B cell (primary cell): ENCODE measurements at regions not wholly inside any gene's neighbourhood (a gene's known extent, or its start where the extent isn't known, plus 50 kb on each side); places are given as distances from the start of the nearest gene placed in this dataset.

ENCODE experiments used
- ATAC-seq: fragments of 200-7000 bp; cut with Tn5 transposase; one replicate; pipeline ENCODE4 v1.10.0; 2021; ENCODE audit warnings: low read depth, mild to moderate bottlenecking, moderate number of reproducible peaks, moderate library complexity
- CTCF ChIA-PET: fragments of 350-600 bp; sonication (Branson Sonifier 250); formaldehyde crosslinking; loops from one replicate; lab custom pipeline; 2021; ENCODE audit warnings: antibody characterized with exemption, inconsistent platforms; lab: Charles Lee
- POLR2A ChIA-PET: fragments of 350-600 bp; sonication (Branson Sonifier 250); formaldehyde crosslinking; loops from one replicate; lab custom pipeline; 2021; ENCODE audit warnings: antibody characterized with exemption; lab: Charles Lee
- DNase-seq: peaks from one replicate; pipeline ENCODE4 v3.0.0; 2013
- H2AFZ ChIP-seq: 2 replicates; pipeline ENCODE4 v1.6.1; 2012; ENCODE audit warnings: mild to moderate bottlenecking, low read depth, low read length; ENCODE audit not compliant: insufficient read depth, poor library complexity, severe bottlenecking
- H3K27ac ChIP-seq, 2 donors: 1 replicate in 1 of 2; 2 replicates in 1 of 2; pipeline ENCODE4 v1.5.1; 2012 to 2013; ENCODE audit warnings: low read length in 2 of 2, mild to moderate bottlenecking in 2 of 2, moderate library complexity in 1 of 2
- H3K27me3 ChIP-seq, 4 experiments: fragments of 200-600 bp in 1 of 4; sonication (generic) in 1 of 4; replicated peaks in 1 of 4; 1 replicate in 2 of 4; 2 replicates in 2 of 4; pipeline versions ENCODE4 v1.6.1 to v1.7.0; 2013 to 2016; ENCODE audit warnings: low read length in 3 of 4, mild to moderate bottlenecking in 2 of 4, mixed read lengths in 1 of 4, moderate library complexity in 1 of 4; ENCODE audit not compliant: insufficient read depth in 4 of 4, control insufficient read depth in 3 of 4; ENCODE audit errors: control extremely low read depth in 1 of 4
- H3K36me3 ChIP-seq, 2 experiments: replicated peaks in 1 of 2; 1 replicate in 1 of 2; 2 replicates in 1 of 2; pipeline versions ENCODE4 v1.6.1 to v1.7.1; 2013; ENCODE audit warnings: low read length in 1 of 2; ENCODE audit not compliant: insufficient read depth in 2 of 2, control insufficient read depth in 1 of 2; ENCODE audit errors: control extremely low read depth in 1 of 2, extremely low read depth in 1 of 2
- H3K4me1 ChIP-seq, 2 donors: fragments of 200-600 bp in 1 of 2; sonication (generic) in 1 of 2; 1 replicate in 1 of 2; 2 replicates in 1 of 2; pipeline versions ENCODE4 v1.5.1 to v1.6.1; 2013 to 2017; ENCODE audit warnings: low read length in 2 of 2; ENCODE audit not compliant: control insufficient read depth in 2 of 2, insufficient read depth in 2 of 2
- H3K4me2 ChIP-seq: replicated peaks from 2 replicates; pipeline ENCODE3; 2012; ENCODE audit warnings: mild to moderate bottlenecking, low read depth, low read length; ENCODE audit not compliant: poor library complexity, severe bottlenecking
- H3K4me3 ChIP-seq, 5 experiments: fragments of 200-600 bp in 1 of 5; sonication (generic) in 1 of 5; 1 replicate in 3 of 5; 2 replicates in 2 of 5; pipeline versions ENCODE4 v1.5.1 to v1.7.0; 2011 to 2016; ENCODE audit warnings: low read length in 4 of 5, mild to moderate bottlenecking in 4 of 5, low read depth in 2 of 5, control low read depth in 1 of 5, moderate library complexity in 1 of 5; ENCODE audit not compliant: insufficient read depth in 1 of 5; ENCODE audit errors: control extremely low read depth in 1 of 5, extremely low read depth in 1 of 5
- H3K79me2 ChIP-seq: fragments of 200-600 bp; sonication (generic); one replicate; pipeline ENCODE4 v1.6.0; 2016; ENCODE audit warnings: low read length; ENCODE audit not compliant: control insufficient read depth, insufficient read depth
- H3K9ac ChIP-seq: fragments of 200-600 bp; sonication (generic); 2 replicates; pipeline ENCODE4 v1.6.1; 2017; ENCODE audit warnings: mild to moderate bottlenecking, low read length, moderate library complexity
- H3K9me3 ChIP-seq, 3 donors: one replicate each; pipeline versions ENCODE4 v1.6.1 to v1.7.1; 2013; ENCODE audit warnings: low read length in 2 of 3; ENCODE audit not compliant: control insufficient read depth in 2 of 3, insufficient read depth in 1 of 3; ENCODE audit errors: control extremely low read depth in 1 of 3
- H4K20me1 ChIP-seq: 2 replicates; pipeline ENCODE4 v1.6.0; 2012; ENCODE audit warnings: mild to moderate bottlenecking, low read length; ENCODE audit not compliant: insufficient read depth, control insufficient read depth, poor library complexity, severe bottlenecking
- H3K27ac Mint-ChIP-seq: one replicate; pipeline ENCODE4 v1.8.0; 2021; ENCODE audit warnings: mixed read lengths
- H3K27me3 Mint-ChIP-seq: one replicate; pipeline ENCODE4 v1.8.0; 2021; ENCODE audit warnings: mixed read lengths
- H3K4me1 Mint-ChIP-seq: one replicate; pipeline ENCODE4 v1.8.0; 2021; ENCODE audit warnings: mixed read lengths
- H3K4me3 Mint-ChIP-seq: one replicate; pipeline ENCODE4 v1.8.0; 2021; ENCODE audit warnings: mixed read lengths
- H3K9me3 Mint-ChIP-seq: one replicate; pipeline ENCODE4 v1.8.0; 2022; ENCODE audit warnings: mixed read lengths; ENCODE audit not compliant: insufficient read depth
- EZH2 ChIP-seq: IDR thresholded peaks from 2 replicates; pipeline ENCODE4 v1.6.1; 2012; ENCODE audit warnings: borderline replicate concordance, low read depth, mild to moderate bottlenecking, moderate library complexity, low read length; ENCODE audit not compliant: insufficient read depth, poor library complexity, severe bottlenecking
- WGBS: methylation state at CpG from one replicate; pipeline ENCODE4 v1.1.5; 2013; ENCODE audit warnings: missing lambda C conversion rate; ENCODE audit not compliant: insufficient coverage; 5-methylcytosine and 5-hydroxymethylcytosine counted together
- intact Hi-C: fragments of 100-400 bp; cut with micrococcal nuclease; formaldehyde crosslinking; loops from one replicate; pipeline ENCODE4 v1.10.0; 2022
- TF ChIP-seq, protein P1 (sequence below): fragments of 200-600 bp; IDR thresholded peaks from one replicate; pipeline ENCODE4 v1.8.0; 2022; ENCODE audit warnings: antibody characterized with exemption, mild to moderate bottlenecking

DNA sequence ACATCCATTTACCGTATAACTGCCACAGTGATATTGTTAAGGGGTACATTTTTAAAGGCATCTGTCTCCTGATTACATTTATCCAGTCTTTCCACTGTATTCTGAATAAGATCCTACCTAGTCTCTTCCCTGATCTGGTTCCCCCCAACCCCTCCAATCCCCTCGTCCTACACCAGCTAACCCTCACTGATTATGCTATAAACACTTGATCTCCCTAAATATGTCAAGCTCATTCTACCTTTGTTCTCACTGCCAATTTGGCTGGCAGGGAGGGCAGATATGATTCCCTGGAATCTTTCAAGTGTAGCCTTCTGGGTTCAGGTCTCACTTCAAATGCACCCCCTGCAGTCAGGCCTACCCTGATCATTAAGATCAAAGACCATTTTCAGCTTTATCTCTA is 1379.8 kb upstream of the MIR17HG start:
- ChIA-PET CTCF (no interaction called here), POLR2A (no interaction called here)
- Histone ChIP-seq H4K20me1 (no peaks in the 10 kb centered on the region), H3K4me1 (no peaks in the 10 kb centered on the region), H2AFZ (no peak overlapping the region), H3K4me3 (no peak overlapping the region), H3K27ac (no peak overlapping the region), H3K4me2 (no peak overlapping the region), H3K79me2 (no peaks in the 10 kb centered on the region), H3K36me3 (no peaks in the 10 kb centered on the region), H3K27me3 (no peaks in the 10 kb centered on the region), H3K9me3 (peaks cover 0 to 1% (median 0%) of the 10 kb centered on the region in 3 donors), H3K9ac (no peak overlapping the region)
- TF ChIP-seq, protein P1, sequence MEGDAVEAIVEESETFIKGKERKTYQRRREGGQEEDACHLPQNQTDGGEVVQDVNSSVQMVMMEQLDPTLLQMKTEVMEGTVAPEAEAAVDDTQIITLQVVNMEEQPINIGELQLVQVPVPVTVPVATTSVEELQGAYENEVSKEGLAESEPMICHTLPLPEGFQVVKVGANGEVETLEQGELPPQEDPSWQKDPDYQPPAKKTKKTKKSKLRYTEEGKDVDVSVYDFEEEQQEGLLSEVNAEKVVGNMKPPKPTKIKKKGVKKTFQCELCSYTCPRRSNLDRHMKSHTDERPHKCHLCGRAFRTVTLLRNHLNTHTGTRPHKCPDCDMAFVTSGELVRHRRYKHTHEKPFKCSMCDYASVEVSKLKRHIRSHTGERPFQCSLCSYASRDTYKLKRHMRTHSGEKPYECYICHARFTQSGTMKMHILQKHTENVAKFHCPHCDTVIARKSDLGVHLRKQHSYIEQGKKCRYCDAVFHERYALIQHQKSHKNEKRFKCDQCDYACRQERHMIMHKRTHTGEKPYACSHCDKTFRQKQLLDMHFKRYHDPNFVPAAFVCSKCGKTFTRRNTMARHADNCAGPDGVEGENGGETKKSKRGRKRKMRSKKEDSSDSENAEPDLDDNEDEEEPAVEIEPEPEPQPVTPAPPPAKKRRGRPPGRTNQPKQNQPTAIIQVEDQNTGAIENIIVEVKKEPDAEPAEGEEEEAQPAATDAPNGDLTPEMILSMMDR: no peak
- no peak for TF ChIP-seq EZH2
- H3K4me1 Mint-ChIP-seq: no peaks in the 10 kb centered on the region
- DNase-seq (no peak), ATAC-seq (no peak)
- H3K4me3 Mint-ChIP-seq: no peak overlapping the region
- WGBS: 73% methylated on average over 1 of the region's 2 CpGs
- H3K27me3 Mint-ChIP-seq: no peaks in the 10 kb centered on the region
- H3K9me3 Mint-ChIP-seq: no peaks in the 10 kb centered on the region
- H3K27ac Mint-ChIP-seq: no peak overlapping the region
- intact Hi-C loops: no loop called here

DNA sequence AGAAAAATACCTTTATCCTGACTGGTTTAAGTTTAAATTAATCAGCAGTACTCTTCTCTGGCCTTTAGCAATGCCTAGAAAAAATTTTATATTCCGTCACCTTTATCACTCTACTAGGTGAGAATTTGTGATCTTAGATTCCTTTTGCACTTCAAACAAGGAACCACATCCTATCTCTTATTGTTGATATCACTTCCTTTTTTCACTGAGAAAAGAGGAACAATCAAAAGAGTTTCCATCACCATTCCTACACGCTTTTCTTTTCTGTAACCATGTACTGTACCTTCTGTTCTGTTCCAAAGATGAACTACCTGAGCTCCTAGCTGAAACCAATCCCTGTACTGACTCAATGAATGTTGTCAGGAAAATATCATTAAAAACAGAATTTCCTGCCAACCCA is 1379.0 kb upstream of the MIR17HG start:
- Histone ChIP-seq H3K4me1 (no peaks in the 10 kb centered on the region), H3K9ac (no peak overlapping the region), H3K27me3 (no peaks in the 10 kb centered on the region), H2AFZ (no peak overlapping the region), H3K79me2 (no peaks in the 10 kb centered on the region), H4K20me1 (no peaks in the 10 kb centered on the region), H3K4me2 (no peak overlapping the region), H3K27ac (no peak overlapping the region), H3K9me3 (peaks cover 0 to 1% (median 0%) of the 10 kb centered on the region in 3 donors), H3K4me3 (no peak overlapping the region), H3K36me3 (no peaks in the 10 kb centered on the region)
- no CpG with 5 or more reads among the region's 2 CpGs for WGBS
- Mint-ChIP-seq H3K27me3 (no peaks in the 10 kb centered on the region), H3K4me1 (no peaks in the 10 kb centered on the region), H3K4me3 (no peak overlapping the region), H3K27ac (no peak overlapping the region), H3K9me3 (no peaks in the 10 kb centered on the region)
- DNase-seq: no peak
- no peak for ATAC-seq
- TF ChIP-seq, protein P1: no peak
- TF ChIP-seq EZH2: no peak
- POLR2A ChIA-PET: no interaction called here
- CTCF ChIA-PET: no interaction called here
- intact Hi-C loops: no loop called here
